AG09309 (cell line): ENCODE measurements at regions not wholly inside any gene's neighbourhood (a gene's known extent, or its start where the extent isn't known, plus 50 kb on each side); places are given as distances from the start of the nearest gene placed in this dataset.

Experiments used
- DNase-seq: peaks from one replicate; pipeline ENCODE4 v3.0.0-alpha.2; 2010; ENCODE audit warnings: low read depth
- H3K4me3 ChIP-seq: 2 replicates; pipeline ENCODE4 v1.5.1; 2011; ENCODE audit warnings: mild to moderate bottlenecking, low read depth, low read length, moderate library complexity; ENCODE audit not compliant: control insufficient read depth
- TF ChIP-seq, protein P1 (sequence below): IDR thresholded peaks from 2 replicates; pipeline ENCODE4 v1.5.1; 2011; ENCODE audit warnings: mild to moderate bottlenecking, low read depth, low read length, inconsistent platforms; ENCODE audit not compliant: insufficient read depth, control insufficient read depth; ENCODE audit errors: missing control alignments

DNA sequence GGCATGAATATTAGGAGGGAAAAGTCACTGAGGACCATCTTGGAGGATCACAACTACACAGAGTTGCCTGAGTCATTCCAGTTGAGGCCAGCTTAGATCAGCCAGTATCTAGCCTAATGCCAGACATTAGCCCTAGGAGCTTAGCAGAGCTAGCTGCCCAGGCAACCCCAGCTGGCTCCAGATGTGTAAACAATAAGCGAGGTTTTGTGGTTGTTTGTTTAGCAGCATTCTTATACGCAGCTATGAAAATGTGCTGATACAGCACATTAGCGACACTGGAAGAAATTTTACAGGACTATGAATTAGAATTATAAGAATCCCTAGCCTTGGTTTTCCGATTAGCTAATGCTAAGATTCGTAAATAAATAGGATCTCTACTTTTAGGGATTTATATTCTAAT, 59.3 kb downstream of the BTBD3 start:
- no peak for DNase-seq
- H3K4me3 ChIP-seq, result no peak overlapping the region
- TF ChIP-seq, protein P1, sequence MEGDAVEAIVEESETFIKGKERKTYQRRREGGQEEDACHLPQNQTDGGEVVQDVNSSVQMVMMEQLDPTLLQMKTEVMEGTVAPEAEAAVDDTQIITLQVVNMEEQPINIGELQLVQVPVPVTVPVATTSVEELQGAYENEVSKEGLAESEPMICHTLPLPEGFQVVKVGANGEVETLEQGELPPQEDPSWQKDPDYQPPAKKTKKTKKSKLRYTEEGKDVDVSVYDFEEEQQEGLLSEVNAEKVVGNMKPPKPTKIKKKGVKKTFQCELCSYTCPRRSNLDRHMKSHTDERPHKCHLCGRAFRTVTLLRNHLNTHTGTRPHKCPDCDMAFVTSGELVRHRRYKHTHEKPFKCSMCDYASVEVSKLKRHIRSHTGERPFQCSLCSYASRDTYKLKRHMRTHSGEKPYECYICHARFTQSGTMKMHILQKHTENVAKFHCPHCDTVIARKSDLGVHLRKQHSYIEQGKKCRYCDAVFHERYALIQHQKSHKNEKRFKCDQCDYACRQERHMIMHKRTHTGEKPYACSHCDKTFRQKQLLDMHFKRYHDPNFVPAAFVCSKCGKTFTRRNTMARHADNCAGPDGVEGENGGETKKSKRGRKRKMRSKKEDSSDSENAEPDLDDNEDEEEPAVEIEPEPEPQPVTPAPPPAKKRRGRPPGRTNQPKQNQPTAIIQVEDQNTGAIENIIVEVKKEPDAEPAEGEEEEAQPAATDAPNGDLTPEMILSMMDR, result no peak

DNA sequence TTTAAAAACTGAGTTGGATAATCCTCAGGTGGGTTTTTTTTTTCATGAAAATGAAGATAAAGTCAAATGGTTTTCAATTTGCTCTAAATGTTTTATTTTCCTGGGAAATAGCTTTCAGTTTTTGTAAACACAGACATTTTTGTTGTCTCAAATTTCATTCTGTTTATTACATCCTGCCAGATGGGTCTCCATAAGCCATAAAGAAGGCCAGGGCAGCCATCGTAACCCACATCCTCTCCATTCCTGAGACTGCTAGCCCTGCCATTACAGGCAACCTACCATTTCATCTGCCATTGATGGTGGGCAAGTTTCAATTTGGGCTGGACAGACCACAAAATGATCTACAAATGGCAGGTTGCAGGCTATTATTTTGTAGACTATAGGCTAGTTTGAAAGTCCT, 60.8 kb downstream of the BTBD3 start:
- no peak overlapping the region for H3K4me3 ChIP-seq
- no peak for DNase-seq
- TF ChIP-seq, protein P1, result no peak

DNA sequence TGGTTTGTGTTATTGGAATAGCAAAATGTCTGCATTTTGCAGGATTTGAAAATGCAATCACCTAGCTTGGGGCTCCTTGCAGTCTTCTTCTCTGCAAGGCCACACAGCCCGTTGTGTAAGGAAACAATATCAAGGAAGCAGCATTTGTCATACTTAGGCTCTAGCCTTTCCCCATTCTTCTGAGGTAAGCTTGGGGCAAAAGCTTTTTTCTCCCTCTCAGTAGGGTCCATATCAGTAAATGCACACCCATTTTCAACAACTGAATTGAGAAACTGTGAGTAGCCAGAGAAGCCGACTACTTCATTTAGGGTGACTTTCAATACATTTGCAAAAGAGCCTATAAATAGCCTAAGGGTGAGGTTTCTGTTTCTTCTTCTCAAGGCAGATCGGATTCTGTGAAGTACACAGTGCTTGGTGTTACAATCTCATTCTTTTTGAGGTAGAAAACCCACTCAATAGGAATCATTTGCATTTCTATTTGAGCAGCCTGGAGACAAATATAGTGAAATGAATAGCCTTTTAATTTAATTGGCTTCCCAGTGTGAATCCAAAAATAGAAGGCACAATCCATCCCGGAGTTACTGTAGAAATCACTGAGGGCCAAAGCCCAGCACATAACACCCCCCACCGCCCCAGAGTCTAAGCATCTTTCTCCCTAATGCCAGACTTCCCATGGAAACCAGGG, 61.8 kb downstream of the BTBD3 start:
- H3K4me3 ChIP-seq, result no peak overlapping the region
- TF ChIP-seq, protein P1, result no peak
- no peak for DNase-seq

DNA sequence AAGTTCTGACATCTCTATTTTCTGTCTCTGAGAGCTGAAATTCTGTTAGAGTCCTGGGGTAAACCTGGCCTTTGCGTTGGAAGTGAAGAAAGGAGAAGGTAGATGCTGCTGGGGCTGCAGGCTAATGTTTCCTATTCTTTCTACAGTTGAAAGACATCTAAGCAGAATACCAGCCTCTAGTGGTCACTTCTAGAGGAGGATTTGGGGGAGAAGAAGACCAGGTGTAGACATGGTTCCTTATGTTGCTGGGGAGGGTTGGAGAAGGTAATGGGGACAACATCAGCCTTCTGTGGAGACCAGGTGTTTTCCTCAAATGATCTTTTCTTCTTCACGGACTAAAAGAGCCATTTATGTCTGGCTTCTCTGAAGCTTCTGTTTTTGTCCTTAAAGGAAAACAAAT, 62.6 kb downstream of the BTBD3 start:
- no peak overlapping the region for H3K4me3 ChIP-seq
- DNase-seq, result no peak
- TF ChIP-seq, protein P1, result peak; percentile 9

DNA sequence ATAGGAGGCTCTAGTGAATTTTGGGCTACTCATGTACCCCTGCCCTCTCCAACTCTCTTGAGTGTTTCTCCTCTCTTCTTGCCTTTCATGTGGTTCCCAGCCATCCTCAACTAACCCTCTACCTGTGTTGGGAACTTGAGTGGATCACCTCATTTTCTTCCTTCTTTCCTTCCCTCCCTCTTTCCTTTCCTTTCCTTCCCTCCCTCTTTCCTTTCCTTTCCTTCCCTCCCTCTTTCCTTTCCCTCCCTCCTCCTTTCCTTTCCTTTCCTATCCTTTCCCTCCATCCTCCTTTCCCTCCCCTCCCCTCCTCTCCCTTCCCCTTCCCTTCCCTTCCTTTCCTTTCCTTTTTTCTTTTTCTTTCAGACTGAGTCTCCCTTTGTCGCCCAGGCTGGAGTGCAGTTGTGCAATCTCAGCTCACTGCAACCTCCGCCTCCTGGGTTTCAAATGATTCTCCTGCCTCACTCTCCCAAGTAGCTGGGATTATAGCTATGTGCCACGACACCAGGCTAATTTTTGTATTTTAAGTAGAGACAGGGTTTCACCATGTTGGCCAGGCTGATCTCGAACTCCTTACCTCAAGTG, 63.8 kb downstream of the BTBD3 start:
- no peak for DNase-seq
- TF ChIP-seq, protein P1, result no peak
- no peak overlapping the region for H3K4me3 ChIP-seq

DNA sequence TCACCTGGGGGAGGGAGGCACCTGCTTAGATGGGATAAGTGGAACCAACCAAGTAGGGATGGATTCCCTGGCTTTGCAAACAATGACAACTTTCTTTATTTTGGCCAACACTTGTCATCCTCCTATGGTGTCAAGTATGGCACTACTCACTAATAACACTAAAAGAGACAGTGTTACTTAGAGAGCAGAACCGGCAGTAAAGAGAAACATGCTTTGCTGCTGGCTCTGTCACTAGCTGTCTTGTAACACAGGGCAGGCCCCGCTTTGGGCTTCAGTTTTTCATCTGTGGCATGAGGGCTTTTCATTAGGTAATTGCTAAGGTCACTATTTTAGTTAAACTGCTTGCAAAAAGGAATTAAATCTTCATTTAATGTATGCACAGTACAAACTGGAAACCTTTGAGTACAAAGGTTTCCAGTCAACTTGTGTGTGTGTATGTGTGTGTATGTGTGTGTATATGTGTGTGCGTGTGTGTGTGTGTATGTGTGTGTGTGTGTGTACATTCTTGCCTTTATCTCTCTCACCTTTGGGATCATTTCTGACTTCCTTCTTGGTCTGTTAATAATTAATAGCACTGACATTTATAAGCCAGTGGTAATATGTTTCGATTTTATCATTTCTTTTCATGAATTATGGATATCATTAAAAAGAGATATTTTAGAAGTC, 64.7 kb downstream of the BTBD3 start:
- DNase-seq, result no peak
- TF ChIP-seq, protein P1, result no peak
- no peak overlapping the region for H3K4me3 ChIP-seq
